Myocyte (in vitro differentiated cells): ENCODE measurements at regions not wholly inside any gene's neighbourhood (a gene's known extent, or its start where the extent isn't known, plus 50 kb on each side); places are given as distances from the start of the nearest gene placed in this dataset.
"Not testable (repeated sequence)": the region's sequence is repeated elsewhere in the genome, so short reads cannot be mapped to it uniquely, and the experiment has no call there.

Experiments
- DNase-seq: peaks from one replicate; pipeline ENCODE4 v3.0.0-alpha.2; 2012; ENCODE audit warnings: low read depth

GRCh38 chr21:28714777-28715464, 277.8 kb downstream of the LTN1 start:
- peak; percentile 90 for DNase-seq

GRCh38 chr21:28712411-28712810, 280.3 kb downstream of the LTN1 start:
- DNase-seq: no peak

DNA sequence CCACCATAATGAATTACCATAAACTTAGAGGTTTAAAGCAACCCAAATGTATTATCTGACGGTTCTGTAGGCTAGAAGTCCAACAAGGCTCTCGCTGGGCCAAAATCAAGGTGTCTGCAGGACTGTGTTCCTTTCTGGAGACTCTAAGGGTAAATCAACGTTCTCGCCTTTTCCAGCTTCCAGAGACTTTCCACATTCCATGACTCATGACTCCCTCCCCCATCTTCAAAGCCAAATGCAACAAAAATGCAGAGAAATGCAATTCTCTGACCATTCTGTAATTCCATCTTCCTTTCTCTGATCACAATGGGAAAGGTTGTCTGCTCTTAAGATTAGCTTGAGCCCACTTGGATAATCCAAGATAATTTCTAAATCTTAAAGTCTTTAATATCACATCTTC, 287.1 kb downstream of the LTN1 start:
- no peak for DNase-seq

DNA sequence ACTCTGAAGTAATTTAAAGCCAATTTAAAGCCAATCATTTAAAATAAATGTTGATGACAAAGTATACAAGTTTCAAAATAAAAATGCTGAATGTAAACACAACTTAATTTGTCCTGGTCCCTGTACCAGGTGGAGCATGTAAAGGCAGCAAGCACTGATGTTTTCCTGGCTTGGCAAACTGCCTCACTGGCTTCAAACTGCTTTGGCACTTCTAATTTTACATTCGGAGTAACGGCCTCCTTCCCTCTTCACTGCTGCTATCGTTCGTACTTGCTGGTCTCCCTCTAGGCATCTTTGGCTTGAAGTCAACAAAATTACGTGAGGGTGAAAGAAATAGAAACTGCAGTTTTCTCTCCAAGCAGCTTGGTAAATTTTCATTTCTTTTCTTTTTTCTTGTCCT, 287.9 kb downstream of the LTN1 start:
- DNase-seq: no peak

DNA sequence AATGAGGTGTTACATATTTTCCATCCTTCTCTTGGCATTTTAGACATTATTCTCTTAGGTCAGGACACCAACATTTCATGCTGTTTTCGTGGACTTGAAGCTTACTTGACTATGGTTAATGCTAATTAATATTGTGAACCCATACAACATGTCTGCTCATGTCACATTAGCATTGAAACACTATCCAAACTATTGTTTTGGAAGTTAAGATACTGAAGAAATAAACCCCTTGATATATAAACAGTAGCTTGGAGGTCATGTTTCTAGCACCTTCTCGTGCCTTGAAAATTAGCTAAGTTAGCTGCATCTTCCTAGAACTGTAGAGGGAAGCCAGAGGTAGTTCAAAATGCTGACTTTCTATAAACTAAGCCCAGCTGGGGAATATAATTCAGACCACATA, 288.8 kb downstream of the LTN1 start:
- DNase-seq: no peak

GRCh38 chr21:28699596-28700259, 292.9 kb downstream of the LTN1 start:
- DNase-seq: peak; percentile 48

DNA sequence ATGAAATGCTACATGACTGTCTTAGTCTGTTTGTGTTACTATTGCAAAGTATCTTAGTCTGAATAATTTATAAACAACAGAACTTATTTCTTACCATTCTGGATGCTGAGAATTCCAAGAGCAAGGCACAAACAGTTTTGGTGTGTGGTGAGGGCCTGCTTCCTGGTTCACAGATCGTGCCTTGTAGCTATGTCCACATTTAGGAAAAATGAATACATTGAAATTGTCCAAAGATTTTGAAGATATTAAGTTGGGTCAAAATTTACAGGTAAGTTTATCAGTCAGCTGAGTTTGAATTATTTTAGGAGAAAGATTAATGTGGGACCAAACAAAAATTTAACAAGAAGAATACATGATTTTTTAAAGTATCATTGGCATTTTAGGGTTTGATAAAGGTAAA, 293.5 kb downstream of the LTN1 start:
- no peak for DNase-seq

DNA sequence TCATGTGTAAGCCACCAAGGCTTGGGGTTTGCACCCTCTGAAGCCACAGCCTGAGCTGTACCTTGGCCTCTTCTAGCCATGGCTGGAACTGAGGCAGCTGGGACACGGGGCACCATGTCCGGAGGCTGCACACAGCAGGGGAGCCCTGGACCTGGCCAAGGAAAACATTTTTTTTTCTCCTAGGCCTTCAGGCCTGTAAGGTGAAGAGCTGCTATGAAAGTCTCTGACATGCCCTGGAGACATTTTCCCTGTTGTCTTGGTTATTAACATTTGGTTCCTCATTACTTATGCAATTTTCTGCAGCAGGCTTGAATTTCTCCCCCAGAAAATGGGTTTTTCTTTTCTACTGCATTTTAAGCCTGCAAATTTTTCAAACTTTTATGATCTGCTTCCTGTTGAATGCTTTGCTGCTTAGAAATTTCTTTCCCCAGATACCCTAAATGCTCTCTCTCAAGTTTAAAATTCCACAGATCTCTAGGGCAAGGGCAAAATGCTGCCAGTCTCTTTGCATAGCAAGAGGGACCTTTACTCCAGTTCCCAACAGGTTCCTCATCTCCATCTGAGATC, 295.8 kb downstream of the LTN1 start:
- no peak for DNase-seq

GRCh38 chr21:28693476-28693875, 299.2 kb downstream of the LTN1 start:
- DNase-seq: no peak

DNA sequence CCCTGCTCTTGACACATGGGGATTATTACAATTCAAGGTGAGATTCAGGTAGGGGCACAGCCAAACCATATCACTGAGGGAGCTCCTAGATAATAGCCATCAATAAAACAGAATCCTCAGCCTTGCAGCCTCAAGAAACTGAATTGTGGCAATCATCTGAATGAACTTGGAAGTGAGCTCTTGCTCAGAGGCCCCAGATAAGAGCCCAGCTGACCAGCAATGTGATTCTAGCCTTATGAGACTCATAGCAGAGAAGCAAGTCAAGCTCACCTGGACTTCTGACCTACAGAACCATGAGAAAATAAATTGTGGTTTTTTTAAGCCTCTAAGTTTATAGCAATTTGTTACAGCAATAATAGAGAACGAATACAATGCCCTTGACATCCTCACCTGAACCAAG, 302.5 kb downstream of the LTN1 start:
- no peak for DNase-seq

DNA sequence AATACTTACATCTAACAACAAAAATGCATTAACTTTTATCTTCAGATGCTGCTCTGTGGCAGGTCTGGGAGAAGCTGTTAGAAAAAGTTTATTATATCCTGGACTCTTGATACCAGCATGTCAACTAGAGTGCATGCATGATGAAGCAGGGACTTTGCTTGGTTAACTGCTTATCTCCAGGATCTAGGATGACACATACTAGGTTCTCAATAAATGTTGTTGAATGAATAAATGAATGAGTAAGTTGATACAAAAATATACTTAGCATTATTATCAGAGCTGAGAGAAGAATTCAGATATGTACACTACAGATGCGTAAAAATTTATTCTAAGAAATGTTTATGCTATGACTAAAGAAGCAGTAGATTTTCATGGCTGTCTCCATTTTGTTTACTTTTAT, 304.3 kb downstream of the LTN1 start:
- DNase-seq: no peak

- no peak for DNase-seq
These were observed 305.1 kb downstream of the LTN1 start for GRCh38 chr21:28687586-28687985.

GRCh38 chr21:28683982-28684752, 308.5 kb downstream of the LTN1 start:
- DNase-seq: no peak

DNA sequence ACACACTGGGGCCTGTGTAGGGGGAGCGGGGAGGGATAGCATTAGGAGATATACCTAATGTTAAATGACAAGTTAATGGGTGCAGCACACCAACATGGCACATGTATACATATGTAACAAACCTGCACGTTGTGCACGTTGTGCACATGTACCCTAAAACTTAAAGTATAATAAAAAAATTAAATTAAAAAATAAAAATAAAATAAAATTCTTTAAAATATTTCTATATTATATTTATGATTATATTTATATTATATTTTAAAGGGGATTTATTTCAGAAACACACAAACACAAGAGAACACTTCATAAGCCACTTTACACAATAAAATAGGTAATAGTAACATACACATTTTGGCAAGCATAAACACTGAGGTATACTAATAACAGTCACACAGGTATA, 309.8 kb downstream of the LTN1 start:
- not testable (repeated sequence) for DNase-seq

DNA sequence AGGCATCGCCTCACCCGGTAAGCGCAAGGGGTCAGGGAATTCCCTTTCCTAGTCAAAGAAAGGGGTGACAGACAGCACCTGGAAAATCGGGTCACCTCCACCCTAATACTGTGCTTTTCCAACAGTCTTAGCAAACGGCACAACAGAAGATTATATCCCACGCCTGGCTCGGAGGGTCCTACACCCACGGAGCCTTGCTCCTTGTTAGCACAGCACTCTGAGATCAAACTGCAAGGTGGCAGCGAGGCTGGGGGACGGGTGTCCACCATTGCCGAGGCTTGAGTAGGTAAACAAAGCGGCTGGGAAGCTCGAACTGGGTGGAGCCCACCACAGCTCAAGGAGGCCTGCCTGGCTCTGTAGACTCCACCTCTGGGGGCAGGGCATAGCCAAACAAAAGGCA, 315.6 kb downstream of the LTN1 start:
- DNase-seq: not testable (repeated sequence)

GRCh38 chr21:28675331-28676041, 317.2 kb downstream of the LTN1 start:
- DNase-seq: peak; percentile 52

- no peak for DNase-seq
These were observed 317.9 kb downstream of the LTN1 start for GRCh38 chr21:28674763-28675162.

DNA sequence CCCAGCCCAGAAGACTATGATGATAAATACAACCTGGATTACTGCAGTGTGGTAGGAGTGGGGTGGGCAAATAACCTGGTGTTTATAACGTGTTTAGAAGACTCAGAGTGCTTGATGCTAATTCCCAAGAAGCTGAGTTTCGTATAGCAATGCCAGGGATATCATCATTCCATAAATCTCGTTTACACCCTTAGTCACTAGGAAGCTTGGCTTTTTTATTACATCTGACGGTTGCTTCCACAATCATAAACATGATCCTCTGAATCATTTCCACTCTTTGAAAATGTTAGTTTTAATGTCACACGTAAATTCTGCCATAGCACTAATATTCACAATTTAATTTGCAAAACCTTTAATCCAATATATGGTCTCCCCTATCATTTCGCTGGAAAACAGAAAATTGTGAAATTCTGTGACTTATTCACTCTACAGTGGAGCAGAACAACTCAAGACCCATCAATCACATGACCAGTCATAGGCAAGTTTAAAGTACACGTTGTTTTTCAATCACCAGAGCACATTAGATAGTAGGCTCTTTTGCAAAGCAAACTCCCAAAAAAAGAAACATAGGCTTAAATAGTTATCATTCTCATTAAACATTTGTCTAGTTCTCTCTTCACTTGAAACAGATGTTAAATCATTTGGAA, 321.0 kb downstream of the LTN1 start:
- DNase-seq: no peak

- no peak for DNase-seq
These were observed 322.6 kb downstream of the LTN1 start for GRCh38 chr21:28669971-28670653.

- no peak for DNase-seq
These were observed 323.4 kb downstream of the LTN1 start for GRCh38 chr21:28669321-28669720.
